D721Med (cell line): ENCODE measurements at regions not wholly inside any gene's neighbourhood (a gene's known extent, or its start where the extent isn't known, plus 50 kb on each side); places are given as distances from the start of the nearest gene placed in this dataset.

Source experiments
- DNase-seq: peaks from one replicate; pipeline ENCODE4 v3.0.0; 2011; ENCODE audit warnings: low spot score; ENCODE audit not compliant: insufficient read length
- FAIRE-seq: peaks from 2 replicates; lab custom pipeline; 2011; peaks lifted over from hg19 to GRCh38; lab: Jason Lieb, UNC
- TF ChIP-seq, protein P1 (sequence below): IDR thresholded peaks from 2 replicates; pipeline ENCODE4 v1.5.1; 2012; ENCODE audit warnings: mild to moderate bottlenecking, control low read depth; ENCODE audit not compliant: insufficient read depth; ENCODE audit errors: missing control alignments

DNA sequence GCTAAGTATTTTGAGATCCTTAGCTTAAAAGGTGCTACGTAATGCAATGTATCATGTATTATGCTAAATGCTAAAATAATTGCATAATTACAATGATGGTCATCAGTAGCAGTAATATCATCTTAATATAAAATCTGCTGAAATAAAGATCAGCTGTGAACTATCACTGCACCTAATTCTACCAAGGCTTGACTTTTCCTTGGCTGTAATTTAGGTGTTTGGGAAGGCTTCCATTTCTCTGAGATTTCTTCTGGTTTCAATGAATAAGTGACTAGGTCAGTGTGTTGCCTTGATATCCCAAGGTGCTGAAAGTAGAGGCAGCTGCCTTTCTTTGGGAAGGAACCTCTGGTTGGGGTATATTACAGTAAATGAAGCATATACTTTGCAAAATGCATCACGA lies 376.1 kb downstream of the STK39 start:
- FAIRE-seq: no peak
- no peak for DNase-seq
- TF ChIP-seq, protein P1, sequence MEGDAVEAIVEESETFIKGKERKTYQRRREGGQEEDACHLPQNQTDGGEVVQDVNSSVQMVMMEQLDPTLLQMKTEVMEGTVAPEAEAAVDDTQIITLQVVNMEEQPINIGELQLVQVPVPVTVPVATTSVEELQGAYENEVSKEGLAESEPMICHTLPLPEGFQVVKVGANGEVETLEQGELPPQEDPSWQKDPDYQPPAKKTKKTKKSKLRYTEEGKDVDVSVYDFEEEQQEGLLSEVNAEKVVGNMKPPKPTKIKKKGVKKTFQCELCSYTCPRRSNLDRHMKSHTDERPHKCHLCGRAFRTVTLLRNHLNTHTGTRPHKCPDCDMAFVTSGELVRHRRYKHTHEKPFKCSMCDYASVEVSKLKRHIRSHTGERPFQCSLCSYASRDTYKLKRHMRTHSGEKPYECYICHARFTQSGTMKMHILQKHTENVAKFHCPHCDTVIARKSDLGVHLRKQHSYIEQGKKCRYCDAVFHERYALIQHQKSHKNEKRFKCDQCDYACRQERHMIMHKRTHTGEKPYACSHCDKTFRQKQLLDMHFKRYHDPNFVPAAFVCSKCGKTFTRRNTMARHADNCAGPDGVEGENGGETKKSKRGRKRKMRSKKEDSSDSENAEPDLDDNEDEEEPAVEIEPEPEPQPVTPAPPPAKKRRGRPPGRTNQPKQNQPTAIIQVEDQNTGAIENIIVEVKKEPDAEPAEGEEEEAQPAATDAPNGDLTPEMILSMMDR: no peak

DNA sequence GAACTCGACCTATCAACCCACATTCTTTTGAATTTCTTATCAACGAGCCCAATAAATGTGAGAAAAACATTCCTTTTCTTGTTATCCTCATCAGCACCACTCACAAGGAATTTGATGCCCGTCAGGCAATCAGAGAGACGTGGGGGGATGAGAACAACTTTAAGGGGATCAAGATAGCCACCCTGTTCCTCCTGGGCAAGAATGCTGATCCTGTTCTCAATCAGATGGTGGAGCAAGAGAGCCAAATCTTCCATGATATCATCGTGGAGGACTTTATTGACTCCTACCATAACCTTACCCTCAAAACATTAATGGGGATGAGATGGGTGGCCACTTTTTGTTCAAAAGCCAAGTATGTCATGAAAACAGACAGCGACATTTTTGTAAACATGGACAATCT lies 378.2 kb downstream of the STK39 start:
- DNase-seq (no peak), FAIRE-seq (no peak)
- TF ChIP-seq, protein P1: peak; percentile 3

DNA sequence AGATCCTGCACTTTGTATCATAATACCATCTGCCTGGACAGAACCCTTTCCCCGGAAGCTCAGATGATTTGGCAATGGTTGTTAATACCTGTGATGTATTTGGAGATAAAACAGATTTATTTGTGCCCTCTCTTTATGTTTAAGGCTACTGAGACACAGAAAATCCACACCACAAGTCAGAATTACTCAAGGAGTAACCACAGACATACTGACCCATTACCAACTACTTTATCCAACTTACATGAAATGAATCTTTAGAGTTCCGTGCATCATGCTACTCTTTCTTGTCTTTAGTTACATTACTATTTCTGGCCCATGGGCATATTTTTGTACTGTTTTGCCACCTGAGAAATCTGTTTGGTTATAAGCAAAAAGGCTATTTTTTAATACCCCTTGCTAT lies 384.0 kb downstream of the STK39 start:
- FAIRE-seq: no peak
- DNase-seq: no peak
- TF ChIP-seq, protein P1: no peak

- DNase-seq: no peak
- TF ChIP-seq, protein P1: no peak
- no peak for FAIRE-seq
Observed at GRCh38 chr2:167862782-167863181, 384.6 kb downstream of the STK39 start.

DNA sequence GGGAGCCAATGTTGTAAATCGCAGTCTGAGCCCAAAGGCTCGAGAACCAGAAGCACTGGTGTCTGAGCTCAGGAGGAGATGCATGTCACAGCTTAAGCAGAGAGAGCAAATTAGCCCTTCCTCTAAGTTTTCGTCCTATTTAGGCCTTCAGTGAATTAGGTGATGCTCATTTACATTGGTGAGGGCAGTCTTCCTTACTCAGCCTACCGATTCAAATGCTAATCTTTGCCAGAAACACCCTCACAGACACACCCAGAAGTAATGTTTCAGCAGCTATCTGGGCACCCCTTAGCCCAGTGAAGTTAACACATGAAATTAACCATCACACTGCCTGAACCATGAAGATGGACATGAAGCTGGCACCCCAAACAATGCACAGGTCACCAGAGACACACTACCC lies 385.1 kb downstream of the STK39 start:
- TF ChIP-seq, protein P1: no peak
- FAIRE-seq: no peak
- no peak for DNase-seq

DNA sequence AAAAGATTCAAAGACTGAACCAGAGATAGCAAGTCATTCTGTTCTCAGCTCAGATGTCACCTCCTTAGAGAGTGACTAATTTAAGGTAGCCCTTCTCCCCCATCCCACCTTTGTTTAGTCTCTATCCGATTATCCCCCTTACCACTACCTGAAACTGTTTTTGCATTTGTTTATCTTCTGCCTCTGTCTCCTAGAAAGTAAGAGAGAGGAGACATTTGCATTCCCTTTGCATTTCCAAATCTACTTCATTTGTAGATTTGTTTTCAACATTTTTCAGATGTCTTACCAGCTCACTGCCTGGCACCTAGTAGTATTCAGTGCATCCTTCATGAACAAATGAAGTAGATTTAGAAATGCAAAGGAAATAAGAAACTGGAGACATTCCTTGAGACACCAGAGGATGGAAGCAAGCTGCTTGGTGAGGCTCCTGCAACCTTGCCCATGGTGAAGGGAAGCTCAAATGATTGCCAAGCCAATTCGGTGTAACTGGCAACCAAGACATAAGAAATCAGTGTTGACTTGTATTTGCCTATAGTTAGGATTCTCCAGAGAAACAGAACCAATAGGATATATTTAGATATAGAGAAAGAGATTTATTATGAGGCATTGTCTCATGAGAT lies 385.7 kb downstream of the STK39 start:
- DNase-seq: no peak
- FAIRE-seq: no peak
- TF ChIP-seq, protein P1: no peak

- no peak for DNase-seq
Observed at GRCh38 chr2:167860082-167860481, 387.3 kb downstream of the STK39 start.

More at GRCh38 chr2:167860082-167860481, 387.3 kb downstream of the STK39 start:
- FAIRE-seq: no peak
- TF ChIP-seq, protein P1: no peak
